ENCODE measurements at regions not wholly inside any gene's neighbourhood (a gene's known extent, or its start where the extent isn't known, plus 50 kb on each side); places are given as distances from the start of the nearest gene placed in this dataset.

DNA sequence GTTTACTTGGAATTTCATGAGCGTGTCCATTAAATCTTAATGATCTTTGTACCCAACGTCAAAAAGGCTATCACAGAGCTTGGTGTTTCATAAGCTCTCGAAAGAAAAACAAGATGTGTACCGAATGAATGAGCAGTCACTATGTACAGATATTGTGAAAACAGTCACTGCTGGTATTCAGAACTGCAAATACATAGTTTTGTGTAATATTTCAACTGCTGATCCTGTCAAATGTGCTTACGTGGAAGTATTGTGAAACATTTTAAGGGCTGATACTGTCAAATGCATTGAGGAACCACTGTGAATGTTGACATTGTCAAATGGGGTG lies 184.2 kb upstream of the KLHL29 start:
- TF ChIP-seq, protein P1, sequence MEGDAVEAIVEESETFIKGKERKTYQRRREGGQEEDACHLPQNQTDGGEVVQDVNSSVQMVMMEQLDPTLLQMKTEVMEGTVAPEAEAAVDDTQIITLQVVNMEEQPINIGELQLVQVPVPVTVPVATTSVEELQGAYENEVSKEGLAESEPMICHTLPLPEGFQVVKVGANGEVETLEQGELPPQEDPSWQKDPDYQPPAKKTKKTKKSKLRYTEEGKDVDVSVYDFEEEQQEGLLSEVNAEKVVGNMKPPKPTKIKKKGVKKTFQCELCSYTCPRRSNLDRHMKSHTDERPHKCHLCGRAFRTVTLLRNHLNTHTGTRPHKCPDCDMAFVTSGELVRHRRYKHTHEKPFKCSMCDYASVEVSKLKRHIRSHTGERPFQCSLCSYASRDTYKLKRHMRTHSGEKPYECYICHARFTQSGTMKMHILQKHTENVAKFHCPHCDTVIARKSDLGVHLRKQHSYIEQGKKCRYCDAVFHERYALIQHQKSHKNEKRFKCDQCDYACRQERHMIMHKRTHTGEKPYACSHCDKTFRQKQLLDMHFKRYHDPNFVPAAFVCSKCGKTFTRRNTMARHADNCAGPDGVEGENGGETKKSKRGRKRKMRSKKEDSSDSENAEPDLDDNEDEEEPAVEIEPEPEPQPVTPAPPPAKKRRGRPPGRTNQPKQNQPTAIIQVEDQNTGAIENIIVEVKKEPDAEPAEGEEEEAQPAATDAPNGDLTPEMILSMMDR (IDR thresholded peaks at IDR 0.05): no peak
- TF ChIP-seq POLR2A (IDR thresholded peaks at IDR 0.05): no peak
- no peak for TF ChIP-seq EP300 (IDR thresholded peaks at IDR 0.05)

Measured in ovary (tissue), 3 donors.